Kidney (tissue), 13 donors: ENCODE measurements at regions not wholly inside any gene's neighbourhood (a gene's known extent, or its start where the extent isn't known, plus 50 kb on each side); places are given as distances from the start of the nearest gene placed in this dataset.
A peak's percentile ranks its signal among the peaks of the same experiment; 100 is the strongest.
"Not testable (repeated sequence)": the region's sequence is repeated elsewhere in the genome, so short reads cannot be mapped to it uniquely, and the experiment has no call there.

Source experiments
- DNase-seq, 5 donors: peaks; one replicate each; pipeline ENCODE4 v3.0.0-alpha.2; 2013 to 2020
- FAIRE-seq: peaks from 2 replicates; lab custom pipeline; 2012; peaks lifted over from hg19 to GRCh38; lab: Jason Lieb, UNC
- H3K27ac ChIP-seq, 2 donors: one replicate each; pipeline ENCODE4 v1.7.0; 2013; ENCODE audit warnings: low read depth in 2 of 2, low read length in 2 of 2, inconsistent platforms in 1 of 2
- H3K27me3 ChIP-seq: one replicate; pipeline ENCODE4 v1.7.1; 2013; ENCODE audit warnings: low read length, inconsistent platforms; ENCODE audit not compliant: control insufficient read depth, insufficient read depth
- H3K36me3 ChIP-seq, 3 donors: one replicate each; pipeline versions ENCODE4 v1.7.0 to v1.7.1; 2013; ENCODE audit warnings: low read length in 3 of 3, control low read depth in 1 of 3, inconsistent platforms in 1 of 3; ENCODE audit not compliant: insufficient read depth in 3 of 3, control insufficient read depth in 2 of 3
- H3K4me1 ChIP-seq, 3 donors: one replicate each; pipeline versions ENCODE4 v1.7.0 to v1.7.1; 2013; ENCODE audit warnings: low read length in 3 of 3, inconsistent platforms in 1 of 3, low read depth in 1 of 3; ENCODE audit not compliant: control insufficient read depth in 2 of 3, insufficient read depth in 2 of 3
- H3K4me3 ChIP-seq, 3 donors: one replicate each; pipeline versions ENCODE4 v1.7.0 to v1.8.1; 2013; ENCODE audit warnings: low read length in 3 of 3, control low read depth in 1 of 3, inconsistent platforms in 1 of 3
- H3K9ac ChIP-seq, 3 donors: one replicate each; pipeline versions ENCODE4 v1.7.0 to v1.7.1; 2013; ENCODE audit warnings: low read length in 3 of 3, control low read depth in 1 of 3, inconsistent platforms in 1 of 3
- H3K9me3 ChIP-seq, 3 donors: one replicate each; pipeline versions ENCODE4 v1.7.0 to v1.7.1; 2013; ENCODE audit warnings: low read length in 3 of 3, control low read depth in 1 of 3, inconsistent platforms in 1 of 3; ENCODE audit not compliant: control insufficient read depth in 2 of 3, insufficient read depth in 1 of 3
- intact Hi-C: fragments of 100-400 bp; cut with DNase I; formaldehyde crosslinking; loops from one replicate; pipeline ENCODE4 v1.11.1; 2022
- TF ChIP-seq, protein P1 (sequence below): IDR thresholded peaks from 3 replicates; pipeline ENCODE4 v1.5.1; 2012; ENCODE audit warnings: mild to moderate bottlenecking, moderate library complexity, borderline replicate concordance; ENCODE audit not compliant: insufficient read depth; ENCODE audit errors: extremely low read depth
- donor health status: control.
- donor health status: control.
- donor health status: control.
- donor health status: control.
- donor health status: control.
- donor health status: DM: yes; HTN: yes; CAD: no.
- donor health status: Normal renal cell carcinoma (clear cell type).

DNA sequence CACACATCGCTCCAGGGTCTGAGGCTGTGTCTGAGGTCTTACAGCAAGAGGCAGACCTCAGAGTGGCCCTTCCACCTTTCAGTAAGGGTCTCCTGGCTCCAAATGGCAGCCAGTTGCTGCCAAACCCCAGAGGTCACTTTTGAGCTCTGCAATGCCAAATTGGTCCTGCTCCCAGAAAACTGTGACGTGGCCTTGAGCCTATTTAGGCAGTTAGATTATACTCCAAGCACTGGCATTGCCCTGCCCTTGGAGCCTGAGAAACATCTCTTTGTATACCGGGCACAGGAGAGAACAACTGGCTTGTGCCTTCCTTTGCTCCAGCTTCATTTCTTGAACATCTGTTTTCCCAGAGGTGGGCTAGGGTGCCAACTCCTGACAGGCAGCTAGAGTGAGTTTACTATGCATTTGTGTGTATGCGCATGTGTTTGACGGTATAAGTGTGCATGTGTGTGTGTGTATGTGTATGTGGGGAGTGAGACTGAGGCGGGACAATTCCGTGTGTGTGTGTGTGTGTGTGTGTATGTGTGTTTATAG is 134.5 kb downstream of the IER5 start:
- FAIRE-seq = no peak
- H3K9me3 ChIP-seq = no peaks in the 10 kb centered on the region
- H3K27ac ChIP-seq = no peak overlapping the region
- H3K27me3 ChIP-seq = no peaks in the 10 kb centered on the region
- H3K9ac ChIP-seq = no peak overlapping the region
- H3K36me3 ChIP-seq = no peaks in the 10 kb centered on the region
- TF ChIP-seq, protein P1, sequence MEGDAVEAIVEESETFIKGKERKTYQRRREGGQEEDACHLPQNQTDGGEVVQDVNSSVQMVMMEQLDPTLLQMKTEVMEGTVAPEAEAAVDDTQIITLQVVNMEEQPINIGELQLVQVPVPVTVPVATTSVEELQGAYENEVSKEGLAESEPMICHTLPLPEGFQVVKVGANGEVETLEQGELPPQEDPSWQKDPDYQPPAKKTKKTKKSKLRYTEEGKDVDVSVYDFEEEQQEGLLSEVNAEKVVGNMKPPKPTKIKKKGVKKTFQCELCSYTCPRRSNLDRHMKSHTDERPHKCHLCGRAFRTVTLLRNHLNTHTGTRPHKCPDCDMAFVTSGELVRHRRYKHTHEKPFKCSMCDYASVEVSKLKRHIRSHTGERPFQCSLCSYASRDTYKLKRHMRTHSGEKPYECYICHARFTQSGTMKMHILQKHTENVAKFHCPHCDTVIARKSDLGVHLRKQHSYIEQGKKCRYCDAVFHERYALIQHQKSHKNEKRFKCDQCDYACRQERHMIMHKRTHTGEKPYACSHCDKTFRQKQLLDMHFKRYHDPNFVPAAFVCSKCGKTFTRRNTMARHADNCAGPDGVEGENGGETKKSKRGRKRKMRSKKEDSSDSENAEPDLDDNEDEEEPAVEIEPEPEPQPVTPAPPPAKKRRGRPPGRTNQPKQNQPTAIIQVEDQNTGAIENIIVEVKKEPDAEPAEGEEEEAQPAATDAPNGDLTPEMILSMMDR = no peak
- intact Hi-C loops = no loop called here
- DNase-seq = no peak
- no peaks in the 10 kb centered on the region for H3K4me1 ChIP-seq
- no peak overlapping the region for H3K4me3 ChIP-seq

- H3K27ac ChIP-seq, intact Hi-C loops, DNase-seq, FAIRE-seq, H3K4me1 ChIP-seq, H3K9me3 ChIP-seq, H3K9ac ChIP-seq, H3K27me3 ChIP-seq, H3K36me3 ChIP-seq, H3K4me3 ChIP-seq: not testable (repeated sequence)
Measured at GRCh38 chr1:181226728-181227127, 138.2 kb downstream of the IER5 start.

GRCh38 chr1:181239086-181239485 is 150.6 kb downstream of the IER5 start:
- no peak for FAIRE-seq
- Histone ChIP-seq H3K4me1 (no peaks in the 10 kb centered on the region), H3K27me3 (no peaks in the 10 kb centered on the region), H3K27ac (no peak overlapping the region), H3K4me3 (no peak overlapping the region), H3K9me3 (no peaks in the 10 kb centered on the region), H3K9ac (no peak overlapping the region), H3K36me3 (no peaks in the 10 kb centered on the region)
- TF ChIP-seq, protein P1 = no peak
- no peak for DNase-seq
- intact Hi-C loops = no loop called here

DNA sequence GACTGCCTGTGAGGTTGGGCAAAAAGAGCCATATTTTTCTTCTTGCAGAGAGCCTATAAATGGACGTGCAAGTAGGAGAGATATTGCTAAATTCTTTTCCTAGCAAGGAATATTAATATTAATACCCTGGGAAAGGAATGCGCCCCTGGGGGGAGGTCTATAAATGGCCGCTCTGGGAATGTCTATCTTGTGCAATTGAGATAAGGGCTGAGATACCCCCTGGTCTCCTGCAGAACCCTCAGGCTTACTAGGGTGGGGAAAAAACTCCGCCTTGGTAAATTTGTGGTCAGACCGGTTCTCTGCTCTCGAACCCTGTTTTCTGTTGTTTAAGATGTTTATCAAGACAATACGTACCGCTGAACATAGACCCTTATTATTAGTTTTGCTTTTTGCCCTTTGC is 157.8 kb downstream of the IER5 start:
- intact Hi-C loops, H3K9ac ChIP-seq, H3K36me3 ChIP-seq, DNase-seq, H3K27me3 ChIP-seq, H3K27ac ChIP-seq, H3K9me3 ChIP-seq, H3K4me3 ChIP-seq, FAIRE-seq, H3K4me1 ChIP-seq: not testable (repeated sequence)

GRCh38 chr1:181248361-181248760 is 159.9 kb downstream of the IER5 start:
- H3K9ac ChIP-seq, H3K36me3 ChIP-seq, H3K27ac ChIP-seq, H3K9me3 ChIP-seq, DNase-seq, intact Hi-C loops, FAIRE-seq, H3K27me3 ChIP-seq: not testable (repeated sequence)
- H3K4me1 ChIP-seq = peaks cover 0 to 12% (median 2%) of the 10 kb centered on the region in 3 donors
- H3K4me3 ChIP-seq = peak overlapping the region in 1 of 3 donors; percentile 21
